ENCODE measurements at regions not wholly inside any gene's neighbourhood (a gene's known extent, or its start where the extent isn't known, plus 50 kb on each side); places are given as distances from the start of the nearest gene placed in this dataset.
"Not testable (repeated sequence)": the region's sequence is repeated elsewhere in the genome, so short reads cannot be mapped to it uniquely, and the experiment has no call there.

GRCh38 chr2:139424101-139424500 lies 643.9 kb upstream of the NXPH2 start:
- H3K9me2 ChIP-seq (replicated peaks; ENCODE audit: insufficient read depth, low read length): no peaks in the 10 kb centered on the region
- no peaks in the 10 kb centered on the region for H3K27me3 ChIP-seq (ENCODE audit: low read length)
- no peak overlapping the region for H3K27ac ChIP-seq (ENCODE audit: low read depth, low read length)
- no peak overlapping the region for H2AFZ ChIP-seq (ENCODE audit: low read depth, low read length, severe bottlenecking)
- no peak overlapping the region for H3K4me3 ChIP-seq (ENCODE audit: insufficient read depth, low read length, poor library complexity, severe bottlenecking)
- no peak overlapping the region for H3K9ac ChIP-seq (ENCODE audit: low read length)
- no peak overlapping the region for H3K4me2 ChIP-seq (ENCODE audit: low read depth, low read length, poor library complexity, severe bottlenecking)
- no peaks in the 10 kb centered on the region for H3K36me3 ChIP-seq (ENCODE audit: low read length)
- TF ChIP-seq, protein P1, sequence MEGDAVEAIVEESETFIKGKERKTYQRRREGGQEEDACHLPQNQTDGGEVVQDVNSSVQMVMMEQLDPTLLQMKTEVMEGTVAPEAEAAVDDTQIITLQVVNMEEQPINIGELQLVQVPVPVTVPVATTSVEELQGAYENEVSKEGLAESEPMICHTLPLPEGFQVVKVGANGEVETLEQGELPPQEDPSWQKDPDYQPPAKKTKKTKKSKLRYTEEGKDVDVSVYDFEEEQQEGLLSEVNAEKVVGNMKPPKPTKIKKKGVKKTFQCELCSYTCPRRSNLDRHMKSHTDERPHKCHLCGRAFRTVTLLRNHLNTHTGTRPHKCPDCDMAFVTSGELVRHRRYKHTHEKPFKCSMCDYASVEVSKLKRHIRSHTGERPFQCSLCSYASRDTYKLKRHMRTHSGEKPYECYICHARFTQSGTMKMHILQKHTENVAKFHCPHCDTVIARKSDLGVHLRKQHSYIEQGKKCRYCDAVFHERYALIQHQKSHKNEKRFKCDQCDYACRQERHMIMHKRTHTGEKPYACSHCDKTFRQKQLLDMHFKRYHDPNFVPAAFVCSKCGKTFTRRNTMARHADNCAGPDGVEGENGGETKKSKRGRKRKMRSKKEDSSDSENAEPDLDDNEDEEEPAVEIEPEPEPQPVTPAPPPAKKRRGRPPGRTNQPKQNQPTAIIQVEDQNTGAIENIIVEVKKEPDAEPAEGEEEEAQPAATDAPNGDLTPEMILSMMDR (IDR thresholded peaks at IDR 0.05; ENCODE audit: insufficient read depth, low read length, poor library complexity, severe bottlenecking): no peak
- no peak for TF ChIP-seq EZH2phosphoT487 (conservative IDR thresholded peaks at IDR 0.05; ENCODE audit: low read length)
- H3F3A ChIP-seq (ENCODE audit: insufficient read depth): no peaks in the 10 kb centered on the region
- no peaks in the 10 kb centered on the region for H4K20me1 ChIP-seq (ENCODE audit: low read depth, low read length)
- H3K79me2 ChIP-seq (ENCODE audit: insufficient read depth, low read length): no peaks in the 10 kb centered on the region
- H3K9me3 ChIP-seq (ENCODE audit: insufficient read depth, low read length): no peaks in the 10 kb centered on the region

DNA sequence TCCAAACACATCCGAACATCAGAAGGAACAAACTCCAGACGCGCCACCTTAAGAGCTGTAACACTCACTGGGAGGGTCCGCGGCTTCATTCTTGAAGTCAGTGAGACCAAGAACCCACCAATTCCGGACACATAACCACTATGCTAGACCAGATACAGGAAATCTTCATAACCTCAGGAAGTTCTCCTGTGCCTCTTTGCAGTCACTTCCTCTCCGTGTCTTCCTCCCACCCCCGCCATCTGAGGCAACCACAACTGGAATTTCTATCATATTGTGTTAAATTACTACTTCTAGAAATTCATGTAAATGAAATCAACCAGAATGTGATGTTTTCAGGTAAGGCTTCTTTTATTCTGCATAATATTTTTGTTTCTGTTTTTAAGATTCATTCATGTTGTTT lies 631.0 kb upstream of the NXPH2 start:
- Histone ChIP-seq H3K79me2 (ENCODE audit: insufficient read depth, low read length) (no peaks in the 10 kb centered on the region), H2AFZ (ENCODE audit: low read depth, low read length, severe bottlenecking) (no peak overlapping the region), H4K20me1 (ENCODE audit: low read depth, low read length) (no peaks in the 10 kb centered on the region), H3K9ac (ENCODE audit: low read length) (no peak overlapping the region), H3K9me2 (replicated peaks; ENCODE audit: insufficient read depth, low read length) (no peaks in the 10 kb centered on the region), H3K36me3 (ENCODE audit: low read length) (no peaks in the 10 kb centered on the region), H3K27ac (ENCODE audit: low read depth, low read length) (no peak overlapping the region), H3F3A (ENCODE audit: insufficient read depth) (no peaks in the 10 kb centered on the region), H3K27me3 (ENCODE audit: low read length) (no peaks in the 10 kb centered on the region), H3K4me2 (ENCODE audit: low read depth, low read length, poor library complexity, severe bottlenecking) (no peak overlapping the region), H3K9me3 (ENCODE audit: insufficient read depth, low read length) (no peaks in the 10 kb centered on the region), H3K4me3 (ENCODE audit: insufficient read depth, low read length, poor library complexity, severe bottlenecking) (no peak overlapping the region)
- TF ChIP-seq EZH2phosphoT487 (conservative IDR thresholded peaks at IDR 0.05; ENCODE audit: low read length): no peak
- TF ChIP-seq, protein P1 (IDR thresholded peaks at IDR 0.05; ENCODE audit: insufficient read depth, low read length, poor library complexity, severe bottlenecking): no peak

DNA sequence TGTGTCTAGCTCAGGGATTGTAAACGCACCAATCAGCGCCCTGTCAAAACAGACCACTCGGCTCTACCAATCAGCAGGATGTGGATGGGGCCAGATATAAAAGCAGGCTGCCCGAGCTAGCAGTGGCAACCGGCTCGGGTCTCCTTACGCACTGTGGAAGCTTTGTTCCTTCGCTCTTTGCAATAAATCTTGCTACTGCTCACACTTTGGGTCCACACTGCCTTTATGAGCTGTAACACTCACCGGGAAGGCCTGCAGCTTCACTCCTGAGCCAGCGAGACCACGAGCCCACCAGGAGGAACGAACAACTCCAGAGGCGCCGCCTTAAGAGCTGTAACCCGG lies 630.6 kb upstream of the NXPH2 start:
- not testable (repeated sequence) for H4K20me1 ChIP-seq (ENCODE audit: low read depth, low read length); H2AFZ ChIP-seq (ENCODE audit: low read depth, low read length, severe bottlenecking); H3K9me2 ChIP-seq (replicated peaks; ENCODE audit: insufficient read depth, low read length); H3K9me3 ChIP-seq (ENCODE audit: insufficient read depth, low read length); H3K79me2 ChIP-seq (ENCODE audit: insufficient read depth, low read length); H3K27ac ChIP-seq (ENCODE audit: low read depth, low read length); H3K4me3 ChIP-seq (ENCODE audit: insufficient read depth, low read length, poor library complexity, severe bottlenecking); H3F3A ChIP-seq (ENCODE audit: insufficient read depth); H3K9ac ChIP-seq (ENCODE audit: low read length); H3K4me2 ChIP-seq (ENCODE audit: low read depth, low read length, poor library complexity, severe bottlenecking); H3K36me3 ChIP-seq (ENCODE audit: low read length); H3K27me3 ChIP-seq (ENCODE audit: low read length)

GRCh38 chr2:139410147-139410832 lies 630.1 kb upstream of the NXPH2 start:
- H3K27me3 ChIP-seq (ENCODE audit: low read length); H3K36me3 ChIP-seq (ENCODE audit: low read length); H3K4me2 ChIP-seq (ENCODE audit: low read depth, low read length, poor library complexity, severe bottlenecking); H3K4me3 ChIP-seq (ENCODE audit: insufficient read depth, low read length, poor library complexity, severe bottlenecking); H4K20me1 ChIP-seq (ENCODE audit: low read depth, low read length); H3K9me3 ChIP-seq (ENCODE audit: insufficient read depth, low read length); H2AFZ ChIP-seq (ENCODE audit: low read depth, low read length, severe bottlenecking); H3K27ac ChIP-seq (ENCODE audit: low read depth, low read length); H3K9me2 ChIP-seq (replicated peaks; ENCODE audit: insufficient read depth, low read length); H3F3A ChIP-seq (ENCODE audit: insufficient read depth); H3K9ac ChIP-seq (ENCODE audit: low read length); H3K79me2 ChIP-seq (ENCODE audit: insufficient read depth, low read length): not testable (repeated sequence)
